Vagina (tissue), 2 donors: ENCODE measurements at regions not wholly inside any gene's neighbourhood (a gene's known extent, or its start where the extent isn't known, plus 50 kb on each side); places are given as distances from the start of the nearest gene placed in this dataset.

Source experiments
- CTCF ChIP-seq, 3 experiments: fragments of 450-650 bp in 2 of 3; fragments of 200-600 bp in 1 of 3; sonication (generic) in 1 of 3; IDR thresholded peaks; one replicate each; pipeline ENCODE4 v1.5.1; 2017 to 2019; ENCODE audit warnings: antibody characterized with exemption in 3 of 3, mild to moderate bottlenecking in 2 of 3, moderate library complexity in 2 of 3
- POLR2A ChIP-seq, 2 donors: fragments of 450-650 bp; IDR thresholded peaks; one replicate each; pipeline ENCODE4 v1.6.1; 2017; ENCODE audit warnings: antibody characterized with exemption in 2 of 2, mild to moderate bottlenecking in 2 of 2, moderate library complexity in 2 of 2
- POLR2AphosphoS5 ChIP-seq, 2 donors: sonication (generic); formaldehyde crosslinking; IDR thresholded peaks; one replicate each; pipeline ENCODE4 v1.9.0; 2017; ENCODE audit warnings: antibody characterized with exemption in 2 of 2, mild to moderate bottlenecking in 2 of 2, low read depth in 1 of 2; ENCODE audit not compliant: insufficient read depth in 1 of 2

- no peak for TF ChIP-seq POLR2AphosphoS5 (IDR thresholded peaks at IDR 0.05; ENCODE audit: insufficient read depth in 1 of 2, low read depth in 1 of 2)
- no peak for TF ChIP-seq POLR2A (IDR thresholded peaks at IDR 0.05)
- no peak for TF ChIP-seq CTCF (IDR thresholded peaks at IDR 0.05)
Measured at GRCh38 chr22:48800036-48800885, 1027.4 kb downstream of the BRD1 start.
